ENCODE measurements at regions not wholly inside any gene's neighbourhood (a gene's known extent, or its start where the extent isn't known, plus 50 kb on each side); places are given as distances from the start of the nearest gene placed in this dataset.
"Not testable (repeated sequence)": the region's sequence is repeated elsewhere in the genome, so short reads cannot be mapped to it uniquely, and the experiment has no call there.

GRCh38 chr1:191517826-191518225 is 640.4 kb upstream of the RGS18 start:
- intact Hi-C loops (cut with DNase I), result no loop called here
- H3K27me3 ChIP-seq (ENCODE audit: insufficient read depth in 3 of 3, low read length in 2 of 3), result no peaks in the 10 kb centered on the region
- H3K36me3 ChIP-seq (ENCODE audit: insufficient read depth in 1 of 2, low read depth in 1 of 2), result no peaks in the 10 kb centered on the region
- DNase-seq (no peak), ATAC-seq (no peak)
- no peak overlapping the region for H3K4me3 ChIP-seq
- no peak overlapping the region for H3K27ac ChIP-seq
- TF ChIP-seq CTCF (IDR thresholded peaks at IDR 0.05), result no peak
- H3K9me3 ChIP-seq, result no peaks in the 10 kb centered on the region
- no peaks in the 10 kb centered on the region for H3K4me1 ChIP-seq

- Histone ChIP-seq H3K4me1 (no peaks in the 10 kb centered on the region), H3K9me3 (no peaks in the 10 kb centered on the region), H3K36me3 (ENCODE audit: insufficient read depth in 1 of 2, low read depth in 1 of 2) (no peaks in the 10 kb centered on the region), H3K4me3 (no peak overlapping the region), H3K27me3 (ENCODE audit: insufficient read depth in 3 of 3, low read length in 2 of 3) (no peaks in the 10 kb centered on the region), H3K27ac (no peak overlapping the region)
- DNase-seq (no peak), ATAC-seq (no peak)
- TF ChIP-seq CTCF (IDR thresholded peaks at IDR 0.05), result no peak
- intact Hi-C loops (cut with DNase I), result no loop called here
Measured at GRCh38 chr1:191519519-191519918, 638.7 kb upstream of the RGS18 start.

- no peaks in the 10 kb centered on the region for H3K9me3 ChIP-seq
- no peak for DNase-seq
- H3K27ac ChIP-seq, result no peak overlapping the region
Measured at GRCh38 chr1:191520345-191520744, 637.9 kb upstream of the RGS18 start.

GRCh38 chr1:191525944-191526343 is 632.3 kb upstream of the RGS18 start:
- intact Hi-C loops (cut with DNase I); H3K27me3 ChIP-seq (ENCODE audit: insufficient read depth in 3 of 3, low read length in 2 of 3); H3K27ac ChIP-seq; H3K9me3 ChIP-seq; DNase-seq; H3K36me3 ChIP-seq (ENCODE audit: insufficient read depth in 1 of 2, low read depth in 1 of 2); H3K4me1 ChIP-seq; H3K4me3 ChIP-seq; ATAC-seq: not testable (repeated sequence)
- 95 to 99% (median 95%) methylated on average over 5 of the region's 5 CpGs for WGBS, 3 donors

More at GRCh38 chr1:191520345-191520744, 637.9 kb upstream of the RGS18 start:
- WGBS, 3 donors, result 81 to 90% (median 82%) methylated on average over 3 of the region's 3 CpGs
- intact Hi-C loops (cut with DNase I), result no loop called here
- Histone ChIP-seq H3K4me1 (no peaks in the 10 kb centered on the region), H3K36me3 (ENCODE audit: insufficient read depth in 1 of 2, low read depth in 1 of 2) (no peaks in the 10 kb centered on the region), H3K27me3 (ENCODE audit: insufficient read depth in 3 of 3, low read length in 2 of 3) (no peaks in the 10 kb centered on the region), H3K4me3 (no peak overlapping the region)
- ATAC-seq, result no peak
- TF ChIP-seq CTCF (IDR thresholded peaks at IDR 0.05), result no peak

- no peaks in the 10 kb centered on the region for H3K36me3 ChIP-seq (ENCODE audit: insufficient read depth in 1 of 2, low read depth in 1 of 2)
- TF ChIP-seq CTCF (IDR thresholded peaks at IDR 0.05), result no peak
- WGBS, 3 donors, result 73 to 77% (median 73%) methylated on average over 6 of the region's 6 CpGs
- H3K4me3 ChIP-seq, result no peak overlapping the region
- H3K27ac ChIP-seq, result no peak overlapping the region
- no peaks in the 10 kb centered on the region for H3K4me1 ChIP-seq
- no peaks in the 10 kb centered on the region for H3K9me3 ChIP-seq
- intact Hi-C loops (cut with DNase I), result no loop called here
- ATAC-seq, result no peak
- H3K27me3 ChIP-seq (ENCODE audit: insufficient read depth in 3 of 3, low read length in 2 of 3), result no peaks in the 10 kb centered on the region
- DNase-seq, result no peak
Measured at GRCh38 chr1:191528275-191528674, 630.0 kb upstream of the RGS18 start.

All from psoas muscle (tissue), 7 donors.